A673 (cell line): ENCODE measurements at regions not wholly inside any gene's neighbourhood (a gene's known extent, or its start where the extent isn't known, plus 50 kb on each side); places are given as distances from the start of the nearest gene placed in this dataset.

ENCODE experiments used
- BruUV-seq: library from RNA; stranded (reverse); fragments of 400-500 nt; replicated peaks from 2 replicates; lab custom pipeline; 2021; lab: Mats Ljungman, UMichigan
- CTCF ChIA-PET: fragments of 300-600 bp; sonication (Branson Sonifier 250); formaldehyde crosslinking; loops from one replicate; lab custom pipeline; 2022; ENCODE audit warnings: antibody characterized with exemption; lab: Charles Lee
- POLR2A ChIA-PET: fragments of 300-600 bp; sonication (Branson Sonifier 250); formaldehyde crosslinking; loops from one replicate; lab custom pipeline; 2022; ENCODE audit warnings: antibody characterized with exemption; ENCODE audit not compliant: low non-redundant PET; lab: Charles Lee
- DNase-seq: peaks from one replicate; pipeline ENCODE4 v3.0.0-alpha.2; 2015; ENCODE audit warnings: low spot score
- H3K27ac ChIP-seq: fragments of 200-600 bp; sonication (generic); 2 replicates; pipeline ENCODE4 v1.5.1; 2016; ENCODE audit warnings: mixed run types, low read depth, mild to moderate bottlenecking, mixed read lengths, antibody characterized with exemption, low read length; ENCODE audit not compliant: poor library complexity, severe bottlenecking
- H3K27me3 ChIP-seq: fragments of 200-600 bp; sonication (generic); replicated peaks from 2 replicates; pipeline ENCODE4 v1.6.1; 2017; ENCODE audit warnings: mixed run types, low read depth, mild to moderate bottlenecking, mixed read lengths, antibody characterized with exemption, low read length; ENCODE audit not compliant: insufficient read depth, poor library complexity
- H3K36me3 ChIP-seq: fragments of 200-600 bp; sonication (generic); 2 replicates; pipeline ENCODE4 v1.6.1; 2016; ENCODE audit warnings: mixed run types, mild to moderate bottlenecking, mixed read lengths, antibody characterized with exemption, low read length; ENCODE audit not compliant: insufficient read depth, poor library complexity, severe bottlenecking
- H3K4me1 ChIP-seq: fragments of 200-600 bp; sonication (generic); 2 replicates; pipeline ENCODE4 v1.6.1; 2017; ENCODE audit warnings: mixed run types, mild to moderate bottlenecking, mixed read lengths, antibody characterized with exemption, low read length; ENCODE audit not compliant: insufficient read depth, poor library complexity, severe bottlenecking
- H3K4me3 ChIP-seq: fragments of 200-600 bp; sonication (generic); 2 replicates; pipeline ENCODE4 v1.5.1; 2016; ENCODE audit warnings: low read depth, mixed run types, mild to moderate bottlenecking, mixed read lengths, low read length; ENCODE audit not compliant: poor library complexity, severe bottlenecking
- H3K9me3 ChIP-seq: fragments of 200-600 bp; sonication (generic); 2 replicates; pipeline ENCODE4 v1.6.1; 2016; ENCODE audit warnings: mixed run types, low read depth, mild to moderate bottlenecking, mixed read lengths, antibody characterized with exemption, low read length; ENCODE audit not compliant: poor library complexity, severe bottlenecking
- CTCF ChIP-seq: fragments of 300-800, 200-600 bp; sonication (generic); conservative IDR thresholded peaks from 2 replicates; pipeline ENCODE4 v1.5.1; 2017; ENCODE audit warnings: low read depth, mild to moderate bottlenecking, antibody characterized with exemption, low read length, moderate library complexity, mixed read lengths
- EZH2 ChIP-seq: fragments of 200-600 bp; sonication (generic); IDR thresholded peaks from 2 replicates; pipeline ENCODE4 v1.6.1; 2017; ENCODE audit warnings: borderline replicate concordance, low read depth, mild to moderate bottlenecking, mixed read lengths, antibody characterized with exemption, low read length; ENCODE audit not compliant: poor library complexity, severe bottlenecking
- intact Hi-C: fragments of 100-400 bp; cut with micrococcal nuclease; formaldehyde crosslinking; loops from one replicate; pipeline ENCODE4 v1.10.0; 2022; ENCODE audit not compliant: unreplicated experiment

- no peaks in the 10 kb centered on the region for H3K36me3 ChIP-seq
- BruUV-seq = no TSS peak
- TF ChIP-seq CTCF = no peak
- no peak for TF ChIP-seq EZH2
Observed at GRCh38 chr10:53102424-53102823, 329.8 kb upstream of the MBL2 start.

GRCh38 chr10:53093878-53094277, 321.3 kb upstream of the MBL2 start:
- no peak overlapping the region for H3K4me3 ChIP-seq
- no TSS peak for BruUV-seq
- ChIA-PET CTCF (no interaction called here), POLR2A (no interaction called here)
- DNase-seq = no peak
- peaks cover 14% of the 10 kb centered on the region for H3K9me3 ChIP-seq
- TF ChIP-seq EZH2 = no peak
- no peak for TF ChIP-seq CTCF
- H3K27me3 ChIP-seq = no peaks in the 10 kb centered on the region
- intact Hi-C loops = no loop called here
- no peak overlapping the region for H3K27ac ChIP-seq
- no peaks in the 10 kb centered on the region for H3K36me3 ChIP-seq
- H3K4me1 ChIP-seq = no peaks in the 10 kb centered on the region

More at GRCh38 chr10:53102424-53102823, 329.8 kb upstream of the MBL2 start:
- Histone ChIP-seq H3K27ac (no peak overlapping the region), H3K27me3 (no peaks in the 10 kb centered on the region), H3K4me3 (no peak overlapping the region), H3K9me3 (no peaks in the 10 kb centered on the region), H3K4me1 (no peaks in the 10 kb centered on the region)
- intact Hi-C loops = no loop called here
- ChIA-PET POLR2A (no interaction called here), CTCF (no interaction called here)
- DNase-seq = no peak

- TF ChIP-seq CTCF = no peak
- no peak for TF ChIP-seq EZH2
- ChIA-PET POLR2A (no interaction called here), CTCF (no interaction called here)
- intact Hi-C loops = no loop called here
- no peak overlapping the region for H3K4me3 ChIP-seq
- H3K4me1 ChIP-seq = no peaks in the 10 kb centered on the region
- H3K9me3 ChIP-seq = peaks cover 14% of the 10 kb centered on the region
- H3K36me3 ChIP-seq = no peaks in the 10 kb centered on the region
- no peak overlapping the region for H3K27ac ChIP-seq
- BruUV-seq = no TSS peak
- no peak for DNase-seq
- H3K27me3 ChIP-seq = no peaks in the 10 kb centered on the region
Observed at GRCh38 chr10:53091574-53091973, 319.0 kb upstream of the MBL2 start.
